HCT116 (cell line): ENCODE measurements at regions not wholly inside any gene's neighbourhood (a gene's known extent, or its start where the extent isn't known, plus 50 kb on each side); places are given as distances from the start of the nearest gene placed in this dataset.

Experiments used
- CBX3 ChIP-seq: IDR thresholded peaks from 2 replicates; pipeline ENCODE4 v1.6.1; 2012; ENCODE audit warnings: low read depth
- CEBPB ChIP-seq: IDR thresholded peaks from 2 replicates; pipeline ENCODE4 v1.6.1; 2012; ENCODE audit warnings: low read depth
- EZH2 ChIP-seq: fragments of 200-600 bp; sonication (generic); IDR thresholded peaks from 2 replicates; pipeline ENCODE4 v1.6.1; 2017; ENCODE audit warnings: antibody characterized with exemption, mixed run types
- EZH2phosphoT487 ChIP-seq: fragments of 200-600 bp; IDR thresholded peaks from 2 replicates; pipeline ENCODE4 v1.6.1; 2018; ENCODE audit warnings: antibody characterized with exemption, borderline replicate concordance
- JUND ChIP-seq: IDR thresholded peaks from 2 replicates; pipeline ENCODE4 v1.6.1; 2012
- POLR2A ChIP-seq: IDR thresholded peaks from 2 replicates; pipeline ENCODE4 v1.7.0; 2011; ENCODE audit warnings: borderline replicate concordance; ENCODE audit not compliant: insufficient read depth, insufficient read length; ENCODE audit errors: extremely low read depth
- POLR2AphosphoS5 ChIP-seq: IDR thresholded peaks from 2 replicates; pipeline ENCODE4 v1.6.1; 2011; ENCODE audit warnings: mild to moderate bottlenecking, low read depth, low read length, moderate library complexity
- RAD21 ChIP-seq: IDR thresholded peaks from 2 replicates; pipeline ENCODE4 v1.6.1; 2012; ENCODE audit warnings: low read depth, mild to moderate bottlenecking
- TCF7L2 ChIP-seq: IDR thresholded peaks from 2 replicates; pipeline ENCODE4 v1.7.0; 2011; ENCODE audit warnings: borderline replicate concordance, inconsistent platforms; ENCODE audit not compliant: insufficient read depth, insufficient read length; ENCODE audit errors: extremely low read depth
- TF ChIP-seq, protein P1 (sequence below), 3 experiments: fragments of 200-600 bp in 1 of 3; sonication (generic) in 1 of 3; IDR thresholded peaks in 2 of 3; conservative IDR thresholded peaks in 1 of 3; 2 replicates each; pipeline ENCODE4 v1.5.1; 2012 to 2017; ENCODE audit warnings: low read depth in 2 of 3, low read length in 2 of 3, antibody characterized with exemption in 1 of 3, borderline replicate concordance in 1 of 3, control low read depth in 1 of 3, mild to moderate bottlenecking in 1 of 3, mixed read lengths in 1 of 3, mixed run types in 1 of 3, moderate library complexity in 1 of 3; ENCODE audit not compliant: insufficient read depth in 1 of 3

DNA sequence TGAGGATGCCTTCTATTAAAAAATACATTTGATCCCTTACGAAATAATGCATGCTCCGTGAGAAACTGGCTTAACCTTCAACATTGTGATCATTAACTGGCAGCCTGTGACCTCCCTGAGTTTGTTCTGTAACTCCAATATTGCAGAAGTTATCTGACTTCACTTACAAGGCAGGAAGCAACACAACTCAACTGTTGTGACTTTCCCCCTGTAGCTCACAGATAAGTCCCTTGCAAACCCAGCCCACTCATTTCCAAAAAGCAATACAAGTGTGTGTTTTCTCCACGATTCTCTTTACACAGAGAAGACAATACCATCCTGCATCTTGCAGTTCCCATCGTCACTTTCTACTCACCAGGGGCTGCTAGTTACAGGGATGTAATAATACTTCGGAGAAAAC lies 304.7 kb upstream of the TMEM132C start:
- no peak for TF ChIP-seq CBX3
- TF ChIP-seq, protein P1, sequence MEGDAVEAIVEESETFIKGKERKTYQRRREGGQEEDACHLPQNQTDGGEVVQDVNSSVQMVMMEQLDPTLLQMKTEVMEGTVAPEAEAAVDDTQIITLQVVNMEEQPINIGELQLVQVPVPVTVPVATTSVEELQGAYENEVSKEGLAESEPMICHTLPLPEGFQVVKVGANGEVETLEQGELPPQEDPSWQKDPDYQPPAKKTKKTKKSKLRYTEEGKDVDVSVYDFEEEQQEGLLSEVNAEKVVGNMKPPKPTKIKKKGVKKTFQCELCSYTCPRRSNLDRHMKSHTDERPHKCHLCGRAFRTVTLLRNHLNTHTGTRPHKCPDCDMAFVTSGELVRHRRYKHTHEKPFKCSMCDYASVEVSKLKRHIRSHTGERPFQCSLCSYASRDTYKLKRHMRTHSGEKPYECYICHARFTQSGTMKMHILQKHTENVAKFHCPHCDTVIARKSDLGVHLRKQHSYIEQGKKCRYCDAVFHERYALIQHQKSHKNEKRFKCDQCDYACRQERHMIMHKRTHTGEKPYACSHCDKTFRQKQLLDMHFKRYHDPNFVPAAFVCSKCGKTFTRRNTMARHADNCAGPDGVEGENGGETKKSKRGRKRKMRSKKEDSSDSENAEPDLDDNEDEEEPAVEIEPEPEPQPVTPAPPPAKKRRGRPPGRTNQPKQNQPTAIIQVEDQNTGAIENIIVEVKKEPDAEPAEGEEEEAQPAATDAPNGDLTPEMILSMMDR (IDR thresholded peaks at IDR 0.05 in 2 of 3, conservative IDR thresholded peaks at IDR 0.05 in 1 of 3; ENCODE audit: borderline replicate concordance in 1 of 3, insufficient read depth in 1 of 3, low read depth in 2 of 3, low read length in 2 of 3): no peak
- TF ChIP-seq POLR2A: no peak
- no peak for TF ChIP-seq POLR2AphosphoS5
- no peak for TF ChIP-seq JUND
- no peak for TF ChIP-seq RAD21
- no peak for TF ChIP-seq EZH2phosphoT487
- TF ChIP-seq EZH2: no peak
- TF ChIP-seq TCF7L2: no peak
- TF ChIP-seq CEBPB: no peak
